Osteocyte (in vitro differentiated cells): ENCODE measurements at regions not wholly inside any gene's neighbourhood (a gene's known extent, or its start where the extent isn't known, plus 50 kb on each side); places are given as distances from the start of the nearest gene placed in this dataset.
A peak's percentile ranks its signal among the peaks of the same experiment; 100 is the strongest.
"Not testable (repeated sequence)": the region's sequence is repeated elsewhere in the genome, so short reads cannot be mapped to it uniquely, and the experiment has no call there.

ENCODE experiments used
- DNase-seq: peaks from one replicate; pipeline ENCODE4 v3.0.0; 2021; ENCODE audit warnings: mixed read lengths; ENCODE audit not compliant: unreplicated experiment; ENCODE audit errors: extremely low spot score
- H3K27ac Mint-ChIP-seq: one replicate; pipeline ENCODE4 v1.8.0; 2021; ENCODE audit warnings: mild to moderate bottlenecking, mixed read lengths; ENCODE audit not compliant: unreplicated experiment
- H3K27me3 Mint-ChIP-seq: one replicate; pipeline ENCODE4 v1.8.0; 2021; ENCODE audit warnings: mixed read lengths; ENCODE audit not compliant: unreplicated experiment
- H3K36me3 Mint-ChIP-seq: one replicate; pipeline ENCODE4 v1.8.0; 2021; ENCODE audit warnings: mixed read lengths; ENCODE audit not compliant: unreplicated experiment
- H3K4me1 Mint-ChIP-seq: one replicate; pipeline ENCODE4 v1.8.0; 2021; ENCODE audit warnings: mixed read lengths; ENCODE audit not compliant: unreplicated experiment
- H3K4me3 Mint-ChIP-seq: one replicate; pipeline ENCODE4 v1.8.0; 2021; ENCODE audit warnings: mild to moderate bottlenecking, moderate library complexity, mixed read lengths; ENCODE audit not compliant: unreplicated experiment
- H3K9me3 Mint-ChIP-seq: one replicate; pipeline ENCODE4 v1.8.0; 2021; ENCODE audit warnings: mixed read lengths; ENCODE audit not compliant: unreplicated experiment
- TF ChIP-seq, protein P1 (sequence below): fragments of 200-600 bp; sonication (generic); IDR thresholded peaks from 2 replicates; pipeline ENCODE4 v1.5.0; 2021; ENCODE audit warnings: antibody characterized with exemption, mild to moderate bottlenecking, moderate library complexity

DNA sequence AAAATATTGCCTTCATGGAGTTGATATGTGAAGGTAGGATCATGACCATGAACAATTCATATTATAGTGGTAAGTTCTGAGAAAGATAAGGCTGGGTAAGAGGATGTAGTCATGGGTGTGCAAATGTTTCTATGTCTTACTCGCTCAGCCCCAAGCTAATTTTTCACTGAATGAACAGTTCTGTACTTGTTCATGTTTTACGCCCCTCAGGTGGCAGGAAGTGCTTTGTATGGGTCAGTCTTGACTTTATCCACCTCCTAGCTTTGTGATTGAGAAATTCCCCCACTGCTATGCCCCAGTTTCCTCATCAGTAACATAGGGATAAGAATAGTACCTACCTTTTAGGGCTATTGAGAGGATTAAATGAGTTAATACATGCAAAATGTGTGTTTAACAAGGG lies 148.2 kb upstream of the KCNG1 start:
- TF ChIP-seq, protein P1, sequence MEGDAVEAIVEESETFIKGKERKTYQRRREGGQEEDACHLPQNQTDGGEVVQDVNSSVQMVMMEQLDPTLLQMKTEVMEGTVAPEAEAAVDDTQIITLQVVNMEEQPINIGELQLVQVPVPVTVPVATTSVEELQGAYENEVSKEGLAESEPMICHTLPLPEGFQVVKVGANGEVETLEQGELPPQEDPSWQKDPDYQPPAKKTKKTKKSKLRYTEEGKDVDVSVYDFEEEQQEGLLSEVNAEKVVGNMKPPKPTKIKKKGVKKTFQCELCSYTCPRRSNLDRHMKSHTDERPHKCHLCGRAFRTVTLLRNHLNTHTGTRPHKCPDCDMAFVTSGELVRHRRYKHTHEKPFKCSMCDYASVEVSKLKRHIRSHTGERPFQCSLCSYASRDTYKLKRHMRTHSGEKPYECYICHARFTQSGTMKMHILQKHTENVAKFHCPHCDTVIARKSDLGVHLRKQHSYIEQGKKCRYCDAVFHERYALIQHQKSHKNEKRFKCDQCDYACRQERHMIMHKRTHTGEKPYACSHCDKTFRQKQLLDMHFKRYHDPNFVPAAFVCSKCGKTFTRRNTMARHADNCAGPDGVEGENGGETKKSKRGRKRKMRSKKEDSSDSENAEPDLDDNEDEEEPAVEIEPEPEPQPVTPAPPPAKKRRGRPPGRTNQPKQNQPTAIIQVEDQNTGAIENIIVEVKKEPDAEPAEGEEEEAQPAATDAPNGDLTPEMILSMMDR: no peak
- no peaks in the 10 kb centered on the region for H3K36me3 Mint-ChIP-seq
- H3K9me3 Mint-ChIP-seq: peaks cover 11% of the 10 kb centered on the region
- DNase-seq: peak; percentile 7
- no peaks in the 10 kb centered on the region for H3K4me1 Mint-ChIP-seq
- peaks cover 42% of the 10 kb centered on the region for H3K27me3 Mint-ChIP-seq
- no peak overlapping the region for H3K27ac Mint-ChIP-seq
- H3K4me3 Mint-ChIP-seq: no peak overlapping the region

DNA sequence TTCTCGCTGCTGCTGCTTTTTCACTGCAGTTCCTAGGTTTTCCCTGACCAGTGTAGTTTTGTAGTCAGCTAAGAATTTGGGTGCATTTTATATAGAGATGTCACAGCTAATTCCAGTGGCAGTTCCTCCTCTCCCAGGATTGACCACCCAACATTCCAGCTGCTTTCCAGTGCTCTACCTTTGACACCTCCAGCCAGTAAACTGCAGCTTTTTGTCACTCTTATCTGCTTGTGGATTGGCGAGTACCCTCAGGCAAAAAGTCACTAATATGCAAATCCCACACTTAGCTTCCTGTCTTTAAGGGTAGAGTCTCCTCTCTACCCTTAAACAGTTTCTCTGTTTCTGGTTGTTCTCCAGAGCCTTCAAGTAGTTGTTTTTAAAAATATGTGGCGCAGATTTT lies 146.9 kb upstream of the KCNG1 start:
- TF ChIP-seq, protein P1: no peak

GRCh38 chr20:51167911-51168310 lies 145.0 kb upstream of the KCNG1 start:
- H3K4me1 Mint-ChIP-seq, H3K27ac Mint-ChIP-seq, H3K4me3 Mint-ChIP-seq, H3K36me3 Mint-ChIP-seq: not testable (repeated sequence)
- Mint-ChIP-seq H3K27me3 (peaks cover 41% of the 10 kb centered on the region), H3K9me3 (peaks cover 11% of the 10 kb centered on the region)
- DNase-seq: peak; percentile 56

More for the DNA sequence above, 146.9 kb upstream of the KCNG1 start:
- no peak overlapping the region for H3K27ac Mint-ChIP-seq
- H3K4me3 Mint-ChIP-seq: no peak overlapping the region
- peaks cover 46% of the 10 kb centered on the region for H3K27me3 Mint-ChIP-seq
- peaks cover 11% of the 10 kb centered on the region for H3K9me3 Mint-ChIP-seq
- DNase-seq: peak; percentile 2
- H3K4me1 Mint-ChIP-seq: no peaks in the 10 kb centered on the region
- no peaks in the 10 kb centered on the region for H3K36me3 Mint-ChIP-seq

GRCh38 chr20:51166489-51166888 lies 143.6 kb upstream of the KCNG1 start:
- TF ChIP-seq, protein P1: no peak
- peaks cover 11% of the 10 kb centered on the region for H3K9me3 Mint-ChIP-seq
- DNase-seq: no peak
- H3K4me3 Mint-ChIP-seq: no peak overlapping the region
- peaks cover 43% of the 10 kb centered on the region for H3K27me3 Mint-ChIP-seq
- H3K36me3 Mint-ChIP-seq: no peaks in the 10 kb centered on the region
- H3K4me1 Mint-ChIP-seq: no peaks in the 10 kb centered on the region
- no peak overlapping the region for H3K27ac Mint-ChIP-seq

DNA sequence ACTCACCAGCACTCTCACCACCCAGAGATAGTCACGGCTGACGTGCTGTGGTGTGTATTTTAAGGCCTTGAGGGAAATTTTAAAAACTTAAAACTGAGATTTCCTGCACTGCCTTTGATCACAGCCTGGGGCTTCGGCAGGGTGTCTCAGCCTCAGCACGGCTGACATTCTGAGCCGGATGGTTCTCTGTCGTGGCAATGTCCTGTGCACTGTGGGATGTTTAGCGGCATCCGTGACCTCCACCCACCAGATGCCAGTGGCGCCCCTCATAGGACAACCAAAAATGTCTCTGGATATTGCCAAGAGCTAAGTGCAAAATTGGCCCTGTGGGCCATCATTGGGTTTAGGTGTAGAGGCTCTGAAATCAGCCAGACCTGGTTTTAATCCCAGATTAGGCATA lies 142.2 kb upstream of the KCNG1 start:
- peaks cover 11% of the 10 kb centered on the region for H3K9me3 Mint-ChIP-seq
- DNase-seq: peak; percentile 57
- H3K4me1 Mint-ChIP-seq: no peaks in the 10 kb centered on the region
- TF ChIP-seq, protein P1: no peak
- no peak overlapping the region for H3K27ac Mint-ChIP-seq
- H3K36me3 Mint-ChIP-seq: no peaks in the 10 kb centered on the region
- H3K27me3 Mint-ChIP-seq: peaks cover 49% of the 10 kb centered on the region
- H3K4me3 Mint-ChIP-seq: no peak overlapping the region

- Mint-ChIP-seq H3K9me3 (peaks cover 8% of the 10 kb centered on the region), H3K27ac (no peak overlapping the region), H3K27me3 (peaks cover 53% of the 10 kb centered on the region), H3K36me3 (no peaks in the 10 kb centered on the region), H3K4me1 (no peaks in the 10 kb centered on the region), H3K4me3 (no peak overlapping the region)
- peak; percentile 65 for DNase-seq
- TF ChIP-seq, protein P1: no peak
Measured at GRCh38 chr20:51164731-51165130, 141.8 kb upstream of the KCNG1 start.
